ENCODE measurements at regions not wholly inside any gene's neighbourhood (a gene's known extent, or its start where the extent isn't known, plus 50 kb on each side); places are given as distances from the start of the nearest gene placed in this dataset.

GRCh38 chr12:114864837-114865551, 181.0 kb upstream of the TBX3 start:
- Histone ChIP-seq H3K9ac (replicated peaks; ENCODE audit: extremely low read depth, insufficient read depth, low read length) (no peak overlapping the region), H3K27ac (ENCODE audit: insufficient read depth, low read depth, low read length) (no peak overlapping the region), H3K27me3 (ENCODE audit: control insufficient read depth in 2 of 2, insufficient read depth in 2 of 2, low read length in 2 of 2) (no peaks in the 10 kb centered on the region), H3K4me3 (replicated peaks in 1 of 3; ENCODE audit: insufficient read depth in 1 of 3, low read depth in 1 of 3, low read length in 3 of 3) (no peak overlapping the region), H3K36me3 (ENCODE audit: control insufficient read depth in 2 of 2, extremely low read depth in 1 of 2, insufficient read depth in 2 of 2, low read length in 2 of 2) (no peaks in the 10 kb centered on the region), H3K4me1 (ENCODE audit: control insufficient read depth, extremely low read depth, insufficient read depth, low read length) (no peaks in the 10 kb centered on the region), H4K20me1 (replicated peaks; ENCODE audit: control insufficient read depth, extremely low read depth, insufficient read depth, low read length) (no peaks in the 10 kb centered on the region), H2AFZ (ENCODE audit: low read depth, low read length) (no peak overlapping the region), H3K9me1 (replicated peaks; ENCODE audit: control insufficient read depth, extremely low read depth, insufficient read depth, low read length) (no peaks in the 10 kb centered on the region), H3K4me2 (ENCODE audit: insufficient read depth, low read length) (no peak overlapping the region), H3K9me3 (replicated peaks; ENCODE audit: control insufficient read depth, insufficient read depth, low read length) (peaks cover 4% of the 10 kb centered on the region), H3K79me2 (ENCODE audit: control insufficient read depth, insufficient read depth, low read length) (no peaks in the 10 kb centered on the region)
- ChIA-PET POLR2A (no interaction called here), CTCF (no interaction called here)
- TF ChIP-seq POLR2AphosphoS5 (IDR thresholded peaks at IDR 0.05; ENCODE audit: insufficient read depth, low read depth, low read length) (no peak), FOS (IDR thresholded peaks at IDR 0.05; ENCODE audit: borderline replicate concordance, insufficient read depth, low read length) (no peak), CTCF (IDR thresholded peaks at IDR 0.05; ENCODE audit: extremely low read depth in 1 of 2, insufficient read depth in 1 of 2, low read depth in 1 of 2, low read length in 2 of 2) (no peak), JUN (IDR thresholded peaks at IDR 0.05; ENCODE audit: borderline replicate concordance, insufficient read depth, insufficient read length, low read depth) (no peak), EZH2 (IDR thresholded peaks at IDR 0.05; ENCODE audit: borderline replicate concordance, low read depth, low read length, severe bottlenecking) (no peak), MYC (IDR thresholded peaks at IDR 0.05; ENCODE audit: low read depth, low read length) (no peak), POLR2A (IDR thresholded peaks at IDR 0.05; ENCODE audit: low read depth, low read length) (no peak), GATA2 (IDR thresholded peaks at IDR 0.05; ENCODE audit: insufficient read depth, insufficient read length, low read depth, low read length) (no peak), MAX (IDR thresholded peaks at IDR 0.05; ENCODE audit: insufficient read depth, insufficient read length) (no peak)
- dilution Hi-C loops (cut with MboI; ENCODE audit: extremely low pct_ligation_motif_present, low sequenced_read_pairs) (no loop called here), intact Hi-C loops (cut with micrococcal nuclease) (no loop called here)
- FAIRE-seq (no peak), DNase-seq (ENCODE audit: low read depth, low spot score) (no peak)
- no TSS peak for BruUV-seq (replicated peaks)

Data from endothelial cell of umbilical vein (primary cell).